ENCODE measurements at regions not wholly inside any gene's neighbourhood (a gene's known extent, or its start where the extent isn't known, plus 50 kb on each side); places are given as distances from the start of the nearest gene placed in this dataset.

DNA sequence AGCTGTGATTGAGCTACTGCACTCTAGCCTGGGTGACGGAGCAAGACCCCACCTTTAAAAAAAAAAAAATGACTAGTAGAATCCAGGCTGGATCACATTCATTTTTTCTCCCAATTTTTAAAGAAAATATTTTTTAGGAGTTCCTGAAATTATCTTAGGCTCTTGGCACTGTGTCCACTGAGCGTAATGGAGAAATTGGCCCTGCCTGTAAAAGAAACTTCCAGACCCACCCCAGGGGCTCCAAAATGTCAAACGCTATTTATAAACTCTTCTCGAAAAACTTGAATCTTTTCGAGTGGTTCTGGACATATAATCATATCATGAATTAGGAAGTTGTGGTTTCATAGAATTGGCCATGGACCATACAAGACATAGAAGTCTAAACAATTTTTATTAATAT, 300.2 kb upstream of the RGMA start:
- ATAC-seq (no peak), DNase-seq (no peak)
- Histone ChIP-seq H3K27ac (no peak overlapping the region), H3K27me3 (no peaks in the 10 kb centered on the region), H3K4me1 (peaks cover 9% of the 10 kb centered on the region), H3K4me3 (no peak overlapping the region), H3K9me3 (no peaks in the 10 kb centered on the region), H3K36me3 (replicated peaks in 1 of 2; ENCODE audit: insufficient read depth in 1 of 2, low read depth in 2 of 2) (no peaks in the 10 kb centered on the region)
- intact Hi-C loops (cut with DNase I) = no loop called here
- WGBS, 2 donors = 76 to 86% methylated on average over 5 of the region's 5 CpGs
- TF ChIP-seq, protein P1, sequence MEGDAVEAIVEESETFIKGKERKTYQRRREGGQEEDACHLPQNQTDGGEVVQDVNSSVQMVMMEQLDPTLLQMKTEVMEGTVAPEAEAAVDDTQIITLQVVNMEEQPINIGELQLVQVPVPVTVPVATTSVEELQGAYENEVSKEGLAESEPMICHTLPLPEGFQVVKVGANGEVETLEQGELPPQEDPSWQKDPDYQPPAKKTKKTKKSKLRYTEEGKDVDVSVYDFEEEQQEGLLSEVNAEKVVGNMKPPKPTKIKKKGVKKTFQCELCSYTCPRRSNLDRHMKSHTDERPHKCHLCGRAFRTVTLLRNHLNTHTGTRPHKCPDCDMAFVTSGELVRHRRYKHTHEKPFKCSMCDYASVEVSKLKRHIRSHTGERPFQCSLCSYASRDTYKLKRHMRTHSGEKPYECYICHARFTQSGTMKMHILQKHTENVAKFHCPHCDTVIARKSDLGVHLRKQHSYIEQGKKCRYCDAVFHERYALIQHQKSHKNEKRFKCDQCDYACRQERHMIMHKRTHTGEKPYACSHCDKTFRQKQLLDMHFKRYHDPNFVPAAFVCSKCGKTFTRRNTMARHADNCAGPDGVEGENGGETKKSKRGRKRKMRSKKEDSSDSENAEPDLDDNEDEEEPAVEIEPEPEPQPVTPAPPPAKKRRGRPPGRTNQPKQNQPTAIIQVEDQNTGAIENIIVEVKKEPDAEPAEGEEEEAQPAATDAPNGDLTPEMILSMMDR (IDR thresholded peaks at IDR 0.05) = no peak
- TF ChIP-seq POLR2A (IDR thresholded peaks at IDR 0.05) = no peak

DNA sequence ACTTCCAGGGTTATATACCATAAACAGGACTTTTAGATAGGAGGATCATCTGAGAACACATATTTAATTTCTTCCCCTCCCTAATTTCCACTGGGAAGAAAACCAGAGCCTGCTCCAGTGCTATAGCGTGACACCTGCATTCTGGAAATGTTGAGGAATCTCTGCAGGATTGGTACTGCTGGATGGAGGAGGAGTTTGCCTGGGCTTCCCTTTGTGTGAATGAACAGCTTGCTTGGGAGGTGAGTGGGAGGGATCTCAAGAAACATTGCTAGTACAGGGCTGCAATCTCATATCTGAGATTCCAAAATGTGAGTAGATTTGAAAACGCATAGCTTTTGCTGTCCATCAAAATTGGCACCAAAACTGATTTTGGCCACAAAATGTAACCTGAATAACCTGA, 295.9 kb upstream of the RGMA start:
- Histone ChIP-seq H3K4me1 (peaks cover 47% of the 10 kb centered on the region), H3K27ac (no peak overlapping the region), H3K4me3 (no peak overlapping the region), H3K9me3 (no peaks in the 10 kb centered on the region), H3K36me3 (replicated peaks in 1 of 2; ENCODE audit: insufficient read depth in 1 of 2, low read depth in 2 of 2) (no peaks in the 10 kb centered on the region), H3K27me3 (no peaks in the 10 kb centered on the region)
- WGBS, 2 donors = 25 to 35% methylated on average over 2 of the region's 2 CpGs
- no peak for TF ChIP-seq POLR2A (IDR thresholded peaks at IDR 0.05)
- TF ChIP-seq, protein P1 (IDR thresholded peaks at IDR 0.05) = no peak
- DNase-seq (peak in 1 of 4 donors; percentile 15), ATAC-seq (no peak)
- intact Hi-C loops (cut with DNase I) = no loop called here

DNA sequence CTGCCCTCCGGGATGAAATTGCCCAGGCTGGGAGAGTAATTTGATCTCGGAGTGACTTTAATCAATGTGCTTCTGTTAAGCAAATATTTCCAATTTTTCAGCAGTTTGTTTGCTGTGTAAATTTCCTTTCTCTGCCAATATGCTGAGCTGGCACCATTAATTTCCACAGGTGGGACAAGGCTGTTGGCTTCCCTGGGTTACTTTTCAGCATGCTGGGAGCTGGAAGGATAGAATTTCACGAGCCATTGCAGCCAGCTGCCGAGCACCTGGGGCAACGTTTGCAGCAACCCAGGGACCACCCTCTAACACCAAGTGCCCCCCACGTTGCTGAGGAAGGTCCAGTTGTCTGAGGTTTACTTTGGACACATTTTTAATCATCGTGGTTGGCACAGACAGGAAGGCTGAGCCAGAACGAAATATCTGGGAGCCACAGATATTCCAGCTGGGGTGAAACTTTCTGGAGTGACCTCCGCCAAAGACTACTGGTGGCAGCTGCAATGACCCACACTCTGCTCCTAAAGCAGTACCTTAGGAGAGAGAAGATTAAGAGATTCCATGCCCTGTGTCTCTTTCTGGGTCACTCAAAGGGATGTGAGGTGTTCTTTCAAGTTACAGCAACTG, 293.3 kb upstream of the RGMA start:
- Histone ChIP-seq H3K4me1 (peaks cover 63% of the 10 kb centered on the region), H3K27me3 (no peaks in the 10 kb centered on the region), H3K9me3 (no peaks in the 10 kb centered on the region), H3K36me3 (replicated peaks in 1 of 2; ENCODE audit: insufficient read depth in 1 of 2, low read depth in 2 of 2) (no peaks in the 10 kb centered on the region), H3K27ac (peak overlapping the region; percentile 75 to 85 (median 84)), H3K4me3 (no peak overlapping the region)
- TF ChIP-seq, protein P1 (IDR thresholded peaks at IDR 0.05) = peak in 3 of 7 experiments; percentile 8 to 22 (median 13)
- TF ChIP-seq POLR2A (IDR thresholded peaks at IDR 0.05) = peak in 2 of 3 donors; percentile 39 to 61
- peak; percentile 81 to 89 (median 82) for DNase-seq
- intact Hi-C loops (cut with DNase I) = no loop called here
- WGBS, 2 donors = 12 to 16% methylated on average over 9 of the region's 9 CpGs
- peak; percentile 92 for ATAC-seq

DNA sequence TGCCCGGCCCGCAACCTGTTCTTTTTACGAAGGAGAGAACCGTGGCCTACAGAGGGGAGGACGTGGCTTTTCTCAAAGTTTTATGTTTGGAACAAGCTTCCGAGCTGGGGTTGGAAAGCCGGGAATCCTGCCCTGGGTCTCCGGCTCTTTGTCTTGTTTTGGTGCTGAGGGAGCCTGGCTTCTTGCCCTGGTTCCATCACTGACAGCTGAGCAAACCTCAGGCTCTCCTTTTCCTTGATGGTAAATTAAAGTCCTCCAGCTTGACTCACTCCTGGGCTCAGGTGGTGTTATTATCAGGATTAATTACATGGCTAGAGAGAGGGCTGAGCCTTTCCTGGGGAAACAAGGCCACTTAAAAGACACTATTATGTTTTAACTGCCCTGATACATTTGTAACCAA, 289.5 kb upstream of the RGMA start:
- H3K36me3 ChIP-seq (replicated peaks in 1 of 2; ENCODE audit: insufficient read depth in 1 of 2, low read depth in 2 of 2) = no peaks in the 10 kb centered on the region
- no peaks in the 10 kb centered on the region for H3K27me3 ChIP-seq
- H3K4me3 ChIP-seq = no peak overlapping the region
- WGBS, 2 donors = 42 to 55% methylated on average over 8 of the region's 8 CpGs
- peak; percentile 71 to 84 (median 81) for DNase-seq
- peak overlapping the region in 3 of 4 donors; percentile 47 to 66 (median 54) for H3K27ac ChIP-seq
- H3K4me1 ChIP-seq = peaks cover 53% of the 10 kb centered on the region
- peak; percentile 56 for ATAC-seq
- no peaks in the 10 kb centered on the region for H3K9me3 ChIP-seq
- TF ChIP-seq POLR2A (IDR thresholded peaks at IDR 0.05) = no peak
- TF ChIP-seq, protein P1 (IDR thresholded peaks at IDR 0.05) = no peak
- intact Hi-C loops (cut with DNase I) = no loop called here

DNA sequence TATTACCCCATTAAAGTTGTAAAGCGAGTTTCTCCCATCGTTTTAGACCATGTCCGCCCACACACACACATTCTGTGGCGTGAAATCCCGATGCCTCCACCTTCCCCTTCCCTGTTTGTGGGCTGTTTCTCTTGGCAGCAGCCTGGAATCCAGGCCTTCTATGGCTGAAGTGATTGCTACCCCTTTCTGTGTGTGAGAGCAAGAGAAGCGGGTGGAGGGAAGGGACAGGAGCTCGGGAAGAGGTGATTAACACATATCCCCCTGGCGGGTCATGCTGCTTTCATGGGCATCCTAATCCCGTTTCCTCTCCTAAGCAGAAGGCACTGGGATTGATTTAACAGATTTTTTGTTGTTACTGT, 283.8 kb upstream of the RGMA start:
- intact Hi-C loops (cut with DNase I) = no loop called here

More for the DNA sequence above, 283.8 kb upstream of the RGMA start:
- no peak overlapping the region for H3K27ac ChIP-seq
- H3K36me3 ChIP-seq (replicated peaks in 1 of 2; ENCODE audit: insufficient read depth in 1 of 2, low read depth in 2 of 2) = no peaks in the 10 kb centered on the region
- H3K27me3 ChIP-seq = no peaks in the 10 kb centered on the region
- no peak overlapping the region for H3K4me3 ChIP-seq
- ATAC-seq = no peak
- WGBS, 2 donors = 88 to 89% methylated on average over 9 of the region's 9 CpGs
- TF ChIP-seq, protein P1 (IDR thresholded peaks at IDR 0.05) = no peak
- no peak for TF ChIP-seq POLR2A (IDR thresholded peaks at IDR 0.05)
- H3K4me1 ChIP-seq = no peaks in the 10 kb centered on the region
- no peak for DNase-seq
- H3K9me3 ChIP-seq = no peaks in the 10 kb centered on the region
